HUES48 (cell line): ENCODE measurements at regions not wholly inside any gene's neighbourhood (a gene's known extent, or its start where the extent isn't known, plus 50 kb on each side); places are given as distances from the start of the nearest gene placed in this dataset.

Source experiments
- H3K27ac ChIP-seq: one replicate; pipeline ENCODE4 v1.7.0; 2013; ENCODE audit warnings: low read depth, low read length, inconsistent platforms
- H3K27me3 ChIP-seq: 2 replicates; pipeline ENCODE4 v1.6.1; 2013; ENCODE audit warnings: mild to moderate bottlenecking, low read length; ENCODE audit not compliant: control insufficient read depth, insufficient read depth
- H3K36me3 ChIP-seq: 2 replicates; pipeline ENCODE4 v1.6.1; 2013; ENCODE audit warnings: low read length; ENCODE audit not compliant: control insufficient read depth, insufficient read depth
- H3K4me1 ChIP-seq: 2 replicates; pipeline ENCODE4 v1.6.1; 2013; ENCODE audit warnings: mild to moderate bottlenecking, low read length; ENCODE audit not compliant: control insufficient read depth, insufficient read depth
- H3K4me3 ChIP-seq: 2 replicates; pipeline ENCODE4 v1.5.1; 2013; ENCODE audit warnings: mild to moderate bottlenecking, low read depth, low read length
- H3K9ac ChIP-seq: 2 replicates; pipeline ENCODE4 v1.6.1; 2013; ENCODE audit warnings: mild to moderate bottlenecking, low read depth, low read length, moderate library complexity
- H3K9me3 ChIP-seq: 2 replicates; pipeline ENCODE4 v1.6.1; 2013; ENCODE audit warnings: low read length; ENCODE audit not compliant: control insufficient read depth, insufficient read depth

- Histone ChIP-seq H3K9me3 (no peaks in the 10 kb centered on the region), H3K27ac (no peak overlapping the region), H3K27me3 (no peaks in the 10 kb centered on the region), H3K36me3 (no peaks in the 10 kb centered on the region), H3K4me1 (no peaks in the 10 kb centered on the region), H3K9ac (no peak overlapping the region), H3K4me3 (no peak overlapping the region)
Measured at GRCh38 chr13:82947191-82947621, 935.1 kb downstream of the SLITRK1 start.

- no peaks in the 10 kb centered on the region for H3K27me3 ChIP-seq
- H3K9ac ChIP-seq = no peak overlapping the region
- no peak overlapping the region for H3K27ac ChIP-seq
- no peaks in the 10 kb centered on the region for H3K36me3 ChIP-seq
- H3K9me3 ChIP-seq = peaks cover 13% of the 10 kb centered on the region
- no peak overlapping the region; the same call in 1 of the 2 replicates for H3K4me3 ChIP-seq
- H3K4me1 ChIP-seq = no peaks in the 10 kb centered on the region
Measured at GRCh38 chr13:82938644-82939043, 943.6 kb downstream of the SLITRK1 start.

- H3K4me3 ChIP-seq = no peak overlapping the region
- no peaks in the 10 kb centered on the region for H3K27me3 ChIP-seq
- H3K9ac ChIP-seq = no peak overlapping the region
- H3K4me1 ChIP-seq = no peaks in the 10 kb centered on the region
- H3K36me3 ChIP-seq = no peaks in the 10 kb centered on the region
- no peak overlapping the region for H3K27ac ChIP-seq
- peaks cover 9% of the 10 kb centered on the region for H3K9me3 ChIP-seq
Measured at GRCh38 chr13:82934000-82934399, 948.3 kb downstream of the SLITRK1 start.

- Histone ChIP-seq H3K27me3 (no peaks in the 10 kb centered on the region), H3K9me3 (no peaks in the 10 kb centered on the region), H3K4me3 (no peak overlapping the region), H3K4me1 (no peaks in the 10 kb centered on the region), H3K9ac (no peak overlapping the region), H3K27ac (no peak overlapping the region), H3K36me3 (no peaks in the 10 kb centered on the region)
Measured at GRCh38 chr13:82925114-82925513, 957.2 kb downstream of the SLITRK1 start.

GRCh38 chr13:82917984-82918383 lies 964.3 kb downstream of the SLITRK1 start:
- no peak overlapping the region for H3K27ac ChIP-seq
- no peak overlapping the region for H3K9ac ChIP-seq
- H3K9me3 ChIP-seq = no peaks in the 10 kb centered on the region
- no peaks in the 10 kb centered on the region for H3K36me3 ChIP-seq
- no peak overlapping the region for H3K4me3 ChIP-seq
- H3K4me1 ChIP-seq = no peaks in the 10 kb centered on the region
- no peaks in the 10 kb centered on the region for H3K27me3 ChIP-seq

- Histone ChIP-seq H3K9ac (no peak overlapping the region), H3K36me3 (no peaks in the 10 kb centered on the region), H3K27ac (no peak overlapping the region), H3K9me3 (no peaks in the 10 kb centered on the region), H3K4me3 (no peak overlapping the region), H3K27me3 (no peaks in the 10 kb centered on the region), H3K4me1 (no peaks in the 10 kb centered on the region)
Measured at GRCh38 chr13:82912564-82912963, 969.7 kb downstream of the SLITRK1 start.

GRCh38 chr13:82905071-82905470 lies 977.2 kb downstream of the SLITRK1 start:
- Histone ChIP-seq H3K27ac (no peak overlapping the region), H3K36me3 (no peaks in the 10 kb centered on the region), H3K27me3 (no peaks in the 10 kb centered on the region), H3K4me3 (no peak overlapping the region), H3K9ac (no peak overlapping the region), H3K4me1 (peaks cover 19% of the 10 kb centered on the region), H3K9me3 (no peaks in the 10 kb centered on the region)

- H3K27me3 ChIP-seq = no peaks in the 10 kb centered on the region
- H3K9ac ChIP-seq = no peak overlapping the region
- H3K4me3 ChIP-seq = peak overlapping the region; percentile 11; the same call in 1 of the 2 replicates
- H3K36me3 ChIP-seq = no peaks in the 10 kb centered on the region
- H3K27ac ChIP-seq = peak overlapping the region; percentile 88
- H3K9me3 ChIP-seq = peaks cover 18% of the 10 kb centered on the region
- peaks cover 30% of the 10 kb centered on the region for H3K4me1 ChIP-seq
Measured at GRCh38 chr13:82900453-82900852, 981.8 kb downstream of the SLITRK1 start.

GRCh38 chr13:82898586-82898985 lies 983.7 kb downstream of the SLITRK1 start:
- Histone ChIP-seq H3K27ac (no peak overlapping the region), H3K4me3 (peak overlapping the region; percentile 25; the same call in 1 of the 2 replicates), H3K36me3 (no peaks in the 10 kb centered on the region), H3K9ac (no peak overlapping the region), H3K9me3 (peaks cover 18% of the 10 kb centered on the region), H3K4me1 (peaks cover 30% of the 10 kb centered on the region), H3K27me3 (no peaks in the 10 kb centered on the region)

- Histone ChIP-seq H3K27me3 (no peaks in the 10 kb centered on the region), H3K9ac (no peak overlapping the region), H3K36me3 (no peaks in the 10 kb centered on the region), H3K4me3 (no peak overlapping the region), H3K27ac (no peak overlapping the region), H3K9me3 (peaks cover 4% of the 10 kb centered on the region; the same call in 1 of the 2 replicates), H3K4me1 (no peaks in the 10 kb centered on the region)
Measured at GRCh38 chr13:82879921-82880320, 1002.4 kb downstream of the SLITRK1 start.

GRCh38 chr13:82878536-82878935 lies 1003.7 kb downstream of the SLITRK1 start:
- H3K9ac ChIP-seq = no peak overlapping the region
- H3K27me3 ChIP-seq = no peaks in the 10 kb centered on the region
- no peak overlapping the region for H3K4me3 ChIP-seq
- no peaks in the 10 kb centered on the region for H3K36me3 ChIP-seq
- no peaks in the 10 kb centered on the region for H3K4me1 ChIP-seq
- no peak overlapping the region for H3K27ac ChIP-seq
- peaks cover 4% of the 10 kb centered on the region; the same call in 1 of the 2 replicates for H3K9me3 ChIP-seq

GRCh38 chr13:82867284-82867683 lies 1015.0 kb downstream of the SLITRK1 start:
- Histone ChIP-seq H3K4me1 (no peaks in the 10 kb centered on the region), H3K9ac (no peak overlapping the region), H3K4me3 (no peak overlapping the region), H3K9me3 (no peaks in the 10 kb centered on the region), H3K36me3 (no peaks in the 10 kb centered on the region), H3K27me3 (no peaks in the 10 kb centered on the region), H3K27ac (no peak overlapping the region)
